GM23338 (cell line): ENCODE measurements at regions not wholly inside any gene's neighbourhood (a gene's known extent, or its start where the extent isn't known, plus 50 kb on each side); places are given as distances from the start of the nearest gene placed in this dataset.

Experiments
- ATAC-seq: fragments of 200-7000 bp; cut with Tn5 transposase; 3 replicates; pipeline ENCODE4 v1.9.1; 2020
- DNase-seq: peaks from one replicate; pipeline ENCODE4 v3.0.0-alpha.2; 2015; ENCODE audit warnings: low spot score
- H2AFZ ChIP-seq: fragments of 200-600 bp; sonication (generic); 2 replicates; pipeline ENCODE4 v1.8.0; 2016; ENCODE audit warnings: antibody characterized with exemption, mild to moderate bottlenecking, moderate library complexity
- H3F3A ChIP-seq: fragments of 200-600 bp; sonication (generic); replicated peaks from 2 replicates; pipeline ENCODE4 v1.8.0; 2017; ENCODE audit warnings: antibody characterized with exemption, mixed run types, low read depth
- H3K27ac ChIP-seq: fragments of 200-600 bp; sonication (generic); 2 replicates; pipeline ENCODE4 v1.6.1; 2016; ENCODE audit warnings: low read depth
- H3K27me3 ChIP-seq: fragments of 200-600 bp; sonication (generic); 2 replicates; pipeline ENCODE4 v1.8.0; 2016; ENCODE audit warnings: mild to moderate bottlenecking, mixed run types, moderate library complexity; ENCODE audit not compliant: insufficient read depth
- H3K36me3 ChIP-seq: fragments of 200-600 bp; sonication (generic); 2 replicates; pipeline ENCODE4 v1.8.0; 2016; ENCODE audit warnings: mild to moderate bottlenecking; ENCODE audit not compliant: insufficient read depth
- H3K4me1 ChIP-seq: fragments of 200-600 bp; sonication (generic); 2 replicates; pipeline ENCODE4 v1.8.0; 2016; ENCODE audit warnings: mild to moderate bottlenecking, moderate library complexity; ENCODE audit not compliant: insufficient read depth
- H3K4me2 ChIP-seq: fragments of 200-600 bp; sonication (generic); 2 replicates; pipeline ENCODE4 v1.7.1; 2017; ENCODE audit warnings: mixed run types
- H3K4me3 ChIP-seq: fragments of 200-600 bp; sonication (generic); 2 replicates; pipeline ENCODE4 v1.6.1; 2016; ENCODE audit warnings: mixed run types
- H3K79me2 ChIP-seq: fragments of 200-600 bp; sonication (generic); replicated peaks from 2 replicates; pipeline ENCODE4 v1.8.0; 2017; ENCODE audit warnings: mild to moderate bottlenecking; ENCODE audit not compliant: insufficient read depth
- H3K9me2 ChIP-seq: fragments of 200-600 bp; sonication (generic); 2 replicates; pipeline ENCODE4 v1.8.0; 2017; ENCODE audit not compliant: insufficient read depth
- H4K20me1 ChIP-seq: fragments of 200-600 bp; sonication (generic); replicated peaks from 2 replicates; pipeline ENCODE4 v1.8.0; 2017; ENCODE audit warnings: mild to moderate bottlenecking; ENCODE audit not compliant: insufficient read depth
- H3K27ac Mint-ChIP-seq: 2 replicates; pipeline ENCODE4 v1.8.0; 2020; ENCODE audit warnings: inconsistent platforms, mild to moderate bottlenecking, moderate library complexity, mixed read lengths
- H3K27me3 Mint-ChIP-seq: 3 replicates; pipeline ENCODE4 v1.8.0; 2022; ENCODE audit warnings: low read depth, mild to moderate bottlenecking, moderate library complexity, mixed read lengths, inconsistent platforms; ENCODE audit not compliant: insufficient read depth, poor library complexity
- H3K36me3 Mint-ChIP-seq: 3 replicates; pipeline ENCODE4 v1.8.0; 2021; ENCODE audit warnings: low read depth, mild to moderate bottlenecking, inconsistent platforms, moderate library complexity, mixed read lengths
- H3K4me1 Mint-ChIP-seq: 3 replicates; pipeline ENCODE4 v1.8.0; 2020; ENCODE audit warnings: mild to moderate bottlenecking, inconsistent platforms, mixed read lengths
- H3K4me3 Mint-ChIP-seq: 3 replicates; pipeline ENCODE4 v1.8.0; 2021; ENCODE audit warnings: moderate library complexity, mild to moderate bottlenecking, inconsistent platforms, mixed read lengths
- H3K9me3 Mint-ChIP-seq: 3 replicates; pipeline ENCODE4 v1.8.0; 2020; ENCODE audit warnings: moderate library complexity, mild to moderate bottlenecking, inconsistent platforms, mixed read lengths
- EZH2 ChIP-seq: fragments of 200-600 bp; sonication (generic); IDR thresholded peaks from one replicate; pipeline ENCODE4 v1.8.0; 2017; ENCODE audit warnings: antibody characterized with exemption, mild to moderate bottlenecking, low read depth; ENCODE audit not compliant: unreplicated experiment
- EZH2phosphoT487 ChIP-seq: fragments of 200-600 bp; sonication (generic); IDR thresholded peaks from one replicate; pipeline ENCODE4 v1.8.1; 2018; ENCODE audit warnings: antibody characterized with exemption; ENCODE audit not compliant: unreplicated experiment
- JUNB ChIP-seq: IDR thresholded peaks from one replicate; pipeline ENCODE4 v1.6.1; 2016; ENCODE audit warnings: antibody characterized with exemption; ENCODE audit not compliant: unreplicated experiment
- NANOG ChIP-seq: IDR thresholded peaks from 2 replicates; pipeline ENCODE4 v1.6.1; 2016; ENCODE audit warnings: antibody characterized with exemption, borderline replicate concordance
- POLR2AphosphoS5 ChIP-seq: IDR thresholded peaks from 2 replicates; pipeline ENCODE4 v1.6.1; 2016; ENCODE audit warnings: antibody characterized with exemption, low read depth
- ZNF114 ChIP-seq: fragments of 250-450 bp; sonication (Bioruptor Pico); IDR thresholded peaks from 2 replicates; pipeline ENCODE4 v1.5.0; 2020; ENCODE audit warnings: mild to moderate bottlenecking, moderate library complexity
- ZNF331 ChIP-seq: fragments of 250-450 bp; sonication (Bioruptor Pico); IDR thresholded peaks from 2 replicates; pipeline ENCODE4 v1.5.0; 2020; ENCODE audit warnings: low read depth, mild to moderate bottlenecking, moderate library complexity
- TF ChIP-seq, protein P1 (sequence below), 2 experiments: fragments of 200-600 bp in 1 of 2; sonication (generic) in 1 of 2; conservative IDR thresholded peaks; 2 replicates each; pipeline versions ENCODE4 v1.5.1 to v1.6.1; 2016 to 2017; ENCODE audit warnings: antibody characterized with exemption in 2 of 2, low read depth in 2 of 2, mild to moderate bottlenecking in 2 of 2, moderate library complexity in 1 of 2
- TF ChIP-seq, protein P2 (sequence below): IDR thresholded peaks from one replicate; pipeline ENCODE4 v1.6.1; 2018; ENCODE audit warnings: antibody characterized with exemption; ENCODE audit not compliant: unreplicated experiment

DNA sequence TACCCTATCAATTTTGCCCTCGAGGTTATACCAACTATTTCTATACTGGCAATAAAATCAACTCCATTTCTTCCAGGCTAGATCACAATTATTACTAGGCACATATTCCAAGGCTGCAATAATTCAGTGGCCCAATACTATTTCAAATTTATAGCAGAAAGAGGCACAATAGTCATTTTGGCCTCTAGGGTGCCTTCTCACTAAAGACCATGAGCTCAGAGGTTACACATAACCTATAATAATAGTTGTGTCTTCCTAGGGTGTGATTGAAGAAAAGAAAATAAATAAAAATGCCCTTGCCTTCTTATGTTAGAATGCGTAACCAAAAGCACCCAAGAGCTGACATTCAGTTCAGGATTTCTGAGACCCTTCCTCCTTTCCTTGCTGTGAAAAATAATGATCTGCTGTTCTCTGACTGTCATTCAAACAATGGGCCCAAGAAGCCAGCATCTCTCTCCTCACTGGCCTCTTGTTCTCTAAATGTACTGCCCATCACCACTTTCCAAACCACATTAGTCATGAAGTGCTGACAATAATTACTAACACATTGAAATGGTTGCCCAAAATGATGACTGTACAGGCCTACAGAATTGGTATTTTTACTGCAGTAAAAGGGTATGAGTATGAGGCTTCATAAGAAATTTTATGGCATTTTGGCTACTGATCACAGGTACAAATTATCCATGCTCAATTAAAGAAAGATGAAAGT lies 244.8 kb downstream of the LRRN1 start:
- Mint-ChIP-seq H3K4me3 (no peak overlapping the region), H3K4me1 (no peaks in the 10 kb centered on the region), H3K27ac (no peak overlapping the region), H3K36me3 (no peaks in the 10 kb centered on the region), H3K27me3 (peaks cover 2% of the 10 kb centered on the region), H3K9me3 (peaks cover 37% of the 10 kb centered on the region)
- DNase-seq (no peak), ATAC-seq (no peak)
- Histone ChIP-seq H4K20me1 (no peaks in the 10 kb centered on the region), H3K4me3 (no peak overlapping the region), H3K27ac (no peak overlapping the region), H2AFZ (no peak overlapping the region), H3F3A (no peaks in the 10 kb centered on the region), H3K79me2 (no peaks in the 10 kb centered on the region), H3K36me3 (no peaks in the 10 kb centered on the region), H3K9me2 (no peaks in the 10 kb centered on the region), H3K4me2 (no peak overlapping the region), H3K4me1 (no peaks in the 10 kb centered on the region), H3K27me3 (no peaks in the 10 kb centered on the region)
- no peak for TF ChIP-seq EZH2
- TF ChIP-seq, protein P1, sequence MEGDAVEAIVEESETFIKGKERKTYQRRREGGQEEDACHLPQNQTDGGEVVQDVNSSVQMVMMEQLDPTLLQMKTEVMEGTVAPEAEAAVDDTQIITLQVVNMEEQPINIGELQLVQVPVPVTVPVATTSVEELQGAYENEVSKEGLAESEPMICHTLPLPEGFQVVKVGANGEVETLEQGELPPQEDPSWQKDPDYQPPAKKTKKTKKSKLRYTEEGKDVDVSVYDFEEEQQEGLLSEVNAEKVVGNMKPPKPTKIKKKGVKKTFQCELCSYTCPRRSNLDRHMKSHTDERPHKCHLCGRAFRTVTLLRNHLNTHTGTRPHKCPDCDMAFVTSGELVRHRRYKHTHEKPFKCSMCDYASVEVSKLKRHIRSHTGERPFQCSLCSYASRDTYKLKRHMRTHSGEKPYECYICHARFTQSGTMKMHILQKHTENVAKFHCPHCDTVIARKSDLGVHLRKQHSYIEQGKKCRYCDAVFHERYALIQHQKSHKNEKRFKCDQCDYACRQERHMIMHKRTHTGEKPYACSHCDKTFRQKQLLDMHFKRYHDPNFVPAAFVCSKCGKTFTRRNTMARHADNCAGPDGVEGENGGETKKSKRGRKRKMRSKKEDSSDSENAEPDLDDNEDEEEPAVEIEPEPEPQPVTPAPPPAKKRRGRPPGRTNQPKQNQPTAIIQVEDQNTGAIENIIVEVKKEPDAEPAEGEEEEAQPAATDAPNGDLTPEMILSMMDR (conservative IDR thresholded peaks at IDR 0.05; ENCODE audit: low read depth in 2 of 2): no peak; a peak in 1 of 4 replicates
- TF ChIP-seq JUNB: no peak
- TF ChIP-seq, protein P2, sequence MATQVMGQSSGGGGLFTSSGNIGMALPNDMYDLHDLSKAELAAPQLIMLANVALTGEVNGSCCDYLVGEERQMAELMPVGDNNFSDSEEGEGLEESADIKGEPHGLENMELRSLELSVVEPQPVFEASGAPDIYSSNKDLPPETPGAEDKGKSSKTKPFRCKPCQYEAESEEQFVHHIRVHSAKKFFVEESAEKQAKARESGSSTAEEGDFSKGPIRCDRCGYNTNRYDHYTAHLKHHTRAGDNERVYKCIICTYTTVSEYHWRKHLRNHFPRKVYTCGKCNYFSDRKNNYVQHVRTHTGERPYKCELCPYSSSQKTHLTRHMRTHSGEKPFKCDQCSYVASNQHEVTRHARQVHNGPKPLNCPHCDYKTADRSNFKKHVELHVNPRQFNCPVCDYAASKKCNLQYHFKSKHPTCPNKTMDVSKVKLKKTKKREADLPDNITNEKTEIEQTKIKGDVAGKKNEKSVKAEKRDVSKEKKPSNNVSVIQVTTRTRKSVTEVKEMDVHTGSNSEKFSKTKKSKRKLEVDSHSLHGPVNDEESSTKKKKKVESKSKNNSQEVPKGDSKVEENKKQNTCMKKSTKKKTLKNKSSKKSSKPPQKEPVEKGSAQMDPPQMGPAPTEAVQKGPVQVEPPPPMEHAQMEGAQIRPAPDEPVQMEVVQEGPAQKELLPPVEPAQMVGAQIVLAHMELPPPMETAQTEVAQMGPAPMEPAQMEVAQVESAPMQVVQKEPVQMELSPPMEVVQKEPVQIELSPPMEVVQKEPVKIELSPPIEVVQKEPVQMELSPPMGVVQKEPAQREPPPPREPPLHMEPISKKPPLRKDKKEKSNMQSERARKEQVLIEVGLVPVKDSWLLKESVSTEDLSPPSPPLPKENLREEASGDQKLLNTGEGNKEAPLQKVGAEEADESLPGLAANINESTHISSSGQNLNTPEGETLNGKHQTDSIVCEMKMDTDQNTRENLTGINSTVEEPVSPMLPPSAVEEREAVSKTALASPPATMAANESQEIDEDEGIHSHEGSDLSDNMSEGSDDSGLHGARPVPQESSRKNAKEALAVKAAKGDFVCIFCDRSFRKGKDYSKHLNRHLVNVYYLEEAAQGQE: no peak
- no peak for TF ChIP-seq POLR2AphosphoS5
- TF ChIP-seq EZH2phosphoT487: no peak

DNA sequence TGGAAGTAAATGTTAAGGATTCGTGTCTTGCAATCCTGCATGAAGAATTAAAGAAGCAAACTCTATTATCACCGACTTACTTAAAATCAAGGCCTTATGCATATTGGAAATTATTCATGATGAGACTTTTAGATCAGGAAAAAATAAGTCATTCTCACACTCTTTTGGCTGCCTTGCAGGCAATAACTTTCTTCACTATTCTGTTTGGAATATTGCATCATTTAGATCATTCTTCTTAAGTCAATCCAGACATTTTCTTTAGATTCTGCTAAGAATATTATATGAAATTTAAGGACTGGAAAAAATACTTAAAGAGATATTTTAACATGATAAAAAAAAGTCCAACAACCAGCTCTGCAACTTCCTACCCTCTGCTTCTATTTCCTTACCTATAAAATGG lies 245.4 kb downstream of the LRRN1 start:
- ATAC-seq: no peak
- no peak for TF ChIP-seq ZNF114 (CRISPR knock-in tag)
- TF ChIP-seq JUNB: no peak
- no peak for TF ChIP-seq ZNF331 (CRISPR knock-in tag)
- TF ChIP-seq, protein P2: no peak
- TF ChIP-seq NANOG: no peak

More for the DNA sequence above, 245.4 kb downstream of the LRRN1 start:
- Histone ChIP-seq H3K4me2 (no peak overlapping the region), H3K9me2 (no peaks in the 10 kb centered on the region), H3K79me2 (no peaks in the 10 kb centered on the region), H3K27ac (no peak overlapping the region), H3F3A (no peaks in the 10 kb centered on the region), H3K4me1 (no peaks in the 10 kb centered on the region), H3K27me3 (no peaks in the 10 kb centered on the region), H3K4me3 (no peak overlapping the region), H2AFZ (no peak overlapping the region), H4K20me1 (no peaks in the 10 kb centered on the region), H3K36me3 (no peaks in the 10 kb centered on the region)
- Mint-ChIP-seq H3K27ac (no peak overlapping the region), H3K4me3 (no peak overlapping the region), H3K27me3 (peaks cover 2% of the 10 kb centered on the region), H3K9me3 (peaks cover 41% of the 10 kb centered on the region), H3K4me1 (no peaks in the 10 kb centered on the region), H3K36me3 (no peaks in the 10 kb centered on the region)
- no peak for DNase-seq
